GM18520 (cell line): ENCODE measurements at regions not wholly inside any gene's neighbourhood (a gene's known extent, or its start where the extent isn't known, plus 50 kb on each side); places are given as distances from the start of the nearest gene placed in this dataset.
"Not testable (repeated sequence)": the region's sequence is repeated elsewhere in the genome, so short reads cannot be mapped to it uniquely, and the experiment has no call there.

Experiments used
- ATAC-seq: cut with Tn5 transposase; IDR thresholded peaks from one replicate; pipeline ENCODE4 v1.9.1; 2021; ENCODE audit not compliant: unreplicated experiment

DNA sequence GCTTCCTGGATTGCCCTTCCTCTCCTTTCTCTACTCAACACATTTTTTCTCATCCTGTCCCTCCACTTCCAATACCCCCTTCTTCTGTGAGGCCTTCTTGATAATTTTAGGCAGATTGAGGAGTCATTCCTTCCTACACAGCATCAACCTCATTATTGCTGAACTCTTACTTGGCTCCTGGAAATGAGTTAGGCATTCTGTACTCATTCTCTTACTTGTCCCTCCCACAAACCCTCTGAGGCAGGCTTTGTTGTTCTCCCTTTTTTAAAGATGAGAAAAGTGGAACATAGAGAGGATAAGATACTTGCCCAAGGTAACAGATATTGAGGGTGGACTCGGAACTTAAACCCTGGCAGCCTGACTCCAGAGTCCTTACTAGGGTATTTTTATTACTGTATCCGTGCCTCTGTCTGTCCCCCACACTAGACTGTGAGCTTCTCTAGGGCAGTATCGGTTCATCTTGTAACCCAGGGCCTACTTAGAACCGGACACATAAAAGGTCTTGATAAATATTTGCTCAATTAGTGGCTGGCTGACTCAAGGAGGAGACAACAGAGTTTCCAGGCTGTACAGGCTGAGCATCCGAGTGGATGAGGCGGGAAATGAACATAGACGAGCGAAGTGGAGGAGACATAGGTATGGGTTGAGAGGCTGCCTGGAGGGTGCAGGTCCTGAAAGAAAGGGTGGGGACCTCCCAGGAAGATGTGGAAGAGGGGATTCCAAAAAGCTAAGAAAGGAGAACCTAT is 148.7 kb upstream of the ATP2B2 start:
- no peak for ATAC-seq

DNA sequence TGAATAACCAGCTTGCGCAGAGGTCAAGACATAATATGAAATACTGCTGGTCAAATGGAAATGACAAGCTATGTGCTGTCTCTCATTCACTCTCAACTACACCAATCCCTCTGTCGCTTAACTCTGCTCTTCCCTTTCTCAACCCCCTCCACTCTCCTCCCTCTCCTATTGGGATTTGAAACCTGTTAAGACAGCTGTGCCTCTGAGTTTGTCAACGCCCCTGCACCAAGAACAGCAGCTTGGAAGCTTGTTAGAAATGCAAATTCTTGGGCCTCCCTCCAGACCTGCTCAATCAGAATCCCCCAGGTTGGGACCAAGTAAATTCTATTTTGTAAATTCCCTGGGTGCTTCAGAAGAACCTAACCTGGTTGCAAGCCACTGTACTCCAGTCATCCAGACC is 149.7 kb upstream of the ATP2B2 start:
- ATAC-seq = no peak

DNA sequence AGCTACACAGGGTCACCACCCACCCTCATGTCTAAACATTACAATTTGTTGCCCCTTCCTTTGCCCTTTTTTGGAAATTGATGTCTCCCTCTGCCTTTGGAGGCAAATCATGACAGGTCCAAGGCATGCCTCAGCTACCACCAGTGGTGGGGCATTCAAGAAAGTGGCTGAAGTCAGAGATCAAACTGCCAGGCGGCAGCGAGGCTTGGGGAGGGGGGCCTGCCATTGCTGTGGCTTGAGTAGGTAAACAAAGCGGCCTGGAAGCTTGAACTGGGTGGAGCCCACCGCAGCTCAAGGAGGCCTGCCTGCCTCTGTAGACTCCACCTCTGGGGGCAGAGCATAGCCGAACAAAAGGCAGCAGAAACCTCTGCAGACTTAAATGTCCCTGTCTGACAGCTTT is 152.0 kb upstream of the ATP2B2 start:
- not testable (repeated sequence) for ATAC-seq

- no peak for ATAC-seq
Observed at GRCh38 chr3:10665592-10665991, 150.4 kb upstream of the SLC6A11 start.

GRCh38 chr3:10666621-10667020 is 149.4 kb upstream of the SLC6A11 start:
- no peak for ATAC-seq

DNA sequence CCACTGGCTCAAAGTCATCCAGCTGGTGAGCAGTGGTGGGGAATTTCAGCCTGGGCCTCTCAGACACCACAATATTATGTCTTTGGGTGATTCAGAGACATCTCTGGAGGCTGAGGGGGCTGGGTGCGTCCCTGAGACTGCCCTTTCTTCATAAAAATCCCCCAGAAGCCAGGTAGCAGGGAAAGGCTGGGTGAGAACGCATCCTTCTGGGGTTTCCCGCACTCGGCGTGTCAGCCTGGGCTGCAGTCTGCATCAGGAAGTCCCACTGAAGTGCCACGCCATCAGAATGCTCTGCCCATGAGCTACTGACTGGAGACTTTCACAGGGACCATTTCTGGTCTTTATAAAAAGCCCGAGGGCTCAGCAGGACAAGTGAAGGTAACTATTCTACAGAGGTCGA is 148.8 kb upstream of the SLC6A11 start:
- no peak for ATAC-seq

DNA sequence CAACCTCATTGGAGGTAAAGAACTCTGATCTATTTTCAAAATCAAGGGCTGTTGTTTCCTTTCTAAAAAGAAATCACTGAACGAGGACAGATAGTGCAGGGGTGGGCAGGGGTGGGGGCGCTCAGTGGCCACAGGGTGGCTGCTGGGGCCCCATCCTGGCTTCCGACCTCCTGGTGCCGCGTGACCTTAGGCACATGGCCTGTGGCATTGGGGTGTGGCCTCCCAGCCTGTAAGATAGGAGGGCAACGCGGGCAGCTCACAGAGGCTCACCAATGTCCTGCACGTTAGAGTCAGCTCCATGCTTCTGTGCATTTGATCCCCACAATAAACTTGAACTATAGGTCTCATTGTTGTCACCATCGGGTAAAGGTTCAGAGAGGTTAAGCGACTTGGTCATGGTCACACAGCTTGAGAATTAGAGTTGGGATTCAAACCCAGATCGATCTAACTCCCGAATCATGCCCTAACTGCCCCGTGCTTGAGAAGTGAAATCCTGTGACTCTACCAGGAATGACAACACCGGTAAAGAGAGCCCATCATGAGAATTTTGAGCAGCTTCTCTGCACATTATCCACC is 148.0 kb upstream of the SLC6A11 start:
- no peak for ATAC-seq

DNA sequence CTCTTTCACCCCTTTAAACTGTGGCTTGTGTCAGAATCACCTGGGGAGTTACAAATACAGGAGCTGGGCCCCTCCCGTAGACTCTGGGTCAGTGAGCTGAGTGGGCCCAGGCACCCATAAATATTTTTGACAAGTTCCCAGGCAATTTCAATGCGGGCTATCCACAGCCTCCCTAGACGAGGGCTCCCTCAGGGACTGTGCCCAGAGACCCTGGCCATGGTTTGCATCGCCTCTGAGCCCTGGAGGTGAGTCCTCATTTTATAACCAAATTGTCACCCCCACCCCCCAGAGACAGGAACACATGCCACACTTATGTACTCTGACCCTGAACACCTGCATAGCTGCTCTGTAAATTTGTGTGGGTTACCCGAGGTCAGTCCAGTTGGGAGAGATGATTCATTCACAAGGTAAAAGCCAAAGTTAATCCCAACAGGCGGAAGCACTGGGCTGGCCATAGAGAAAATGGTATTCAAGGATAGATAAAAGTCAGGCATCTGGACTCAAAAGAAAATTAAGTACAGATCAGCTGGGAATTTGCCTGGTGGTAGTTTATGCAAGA is 146.5 kb upstream of the SLC6A11 start:
- ATAC-seq = no peak

DNA sequence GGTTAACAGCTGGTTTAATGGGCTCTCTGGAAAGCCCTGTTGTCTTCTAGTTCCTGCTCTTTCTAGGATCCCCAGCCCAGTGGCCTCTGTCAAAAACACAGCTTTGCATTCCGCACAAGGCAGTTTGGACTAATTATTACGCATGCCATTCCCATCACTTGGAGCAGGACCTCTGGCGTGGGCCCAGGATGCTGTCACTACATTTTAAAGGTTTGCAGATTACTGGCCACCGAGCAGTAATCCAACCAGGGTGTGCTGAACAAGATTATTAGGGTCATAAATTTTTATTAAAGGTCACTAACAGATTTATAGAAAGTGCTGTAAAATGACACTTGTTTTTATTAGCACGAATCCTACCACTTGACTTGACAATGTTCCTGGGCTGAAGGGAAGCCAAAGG is 143.6 kb upstream of the SLC6A11 start:
- ATAC-seq = no peak

- ATAC-seq = no peak
Observed at GRCh38 chr3:10674578-10674977, 141.4 kb upstream of the SLC6A11 start.

DNA sequence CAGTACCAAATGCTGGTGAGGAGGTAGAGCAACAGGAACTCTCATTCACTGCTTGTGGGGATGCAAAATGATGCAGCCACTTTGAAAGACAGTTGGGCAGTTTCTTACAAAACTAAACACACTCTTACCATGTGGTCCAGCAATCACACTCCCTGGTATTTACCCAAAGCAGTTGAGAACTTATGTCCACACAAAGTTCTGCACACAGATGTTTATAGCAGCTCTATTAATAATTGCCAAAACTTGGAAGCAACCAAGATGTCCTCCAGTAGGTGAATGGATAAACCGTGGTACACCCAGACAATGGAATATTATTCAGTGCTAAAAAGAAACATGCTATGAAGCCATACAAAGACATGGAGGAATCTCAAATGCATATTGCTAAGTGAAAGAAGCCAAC is 139.1 kb upstream of the SLC6A11 start:
- no peak for ATAC-seq

- no peak for ATAC-seq
Observed at GRCh38 chr3:10678796-10679376, 137.1 kb upstream of the SLC6A11 start.

GRCh38 chr3:10680796-10681195 is 135.2 kb upstream of the SLC6A11 start:
- no peak for ATAC-seq

- ATAC-seq = no peak
Observed at GRCh38 chr3:10682692-10683091, 133.3 kb upstream of the SLC6A11 start.

GRCh38 chr3:10683106-10683505 is 132.9 kb upstream of the SLC6A11 start:
- no peak for ATAC-seq

- no peak for ATAC-seq
Observed at GRCh38 chr3:10688126-10688525, 127.9 kb upstream of the SLC6A11 start.

- ATAC-seq = no peak
Observed at GRCh38 chr3:10688548-10689172, 127.4 kb upstream of the SLC6A11 start.

DNA sequence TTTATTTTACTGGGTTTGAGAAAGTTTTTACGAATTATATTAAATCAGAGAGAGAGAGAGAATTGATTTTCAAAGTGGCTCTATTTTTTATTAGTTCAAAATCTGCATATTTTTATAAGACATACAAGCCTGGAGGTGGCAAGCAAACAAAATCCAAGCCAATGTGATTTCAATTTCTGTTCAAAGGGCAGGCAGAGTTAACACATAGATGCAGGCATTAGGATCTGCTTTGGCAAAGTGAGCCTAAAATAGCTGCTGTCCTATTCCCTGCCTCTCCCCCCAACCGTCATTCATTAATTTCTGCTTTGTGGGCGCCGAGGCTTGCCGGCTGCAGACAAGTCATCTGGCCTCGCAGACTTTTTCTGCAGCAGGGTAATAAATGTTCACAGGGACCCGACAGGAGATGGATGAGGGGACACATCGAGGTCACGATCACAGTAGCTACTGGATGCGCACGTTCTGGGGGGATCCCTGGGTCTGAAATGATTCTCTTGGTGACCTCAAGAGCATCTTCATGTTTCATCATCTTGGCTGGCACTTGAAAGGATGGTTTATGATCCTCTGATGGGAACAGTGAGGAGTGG is 123.9 kb upstream of the SLC6A11 start:
- ATAC-seq = no peak

- no peak for ATAC-seq
Observed at GRCh38 chr3:10693457-10693856, 122.6 kb upstream of the SLC6A11 start.

GRCh38 chr3:10694179-10694578 is 121.8 kb upstream of the SLC6A11 start:
- ATAC-seq = no peak

DNA sequence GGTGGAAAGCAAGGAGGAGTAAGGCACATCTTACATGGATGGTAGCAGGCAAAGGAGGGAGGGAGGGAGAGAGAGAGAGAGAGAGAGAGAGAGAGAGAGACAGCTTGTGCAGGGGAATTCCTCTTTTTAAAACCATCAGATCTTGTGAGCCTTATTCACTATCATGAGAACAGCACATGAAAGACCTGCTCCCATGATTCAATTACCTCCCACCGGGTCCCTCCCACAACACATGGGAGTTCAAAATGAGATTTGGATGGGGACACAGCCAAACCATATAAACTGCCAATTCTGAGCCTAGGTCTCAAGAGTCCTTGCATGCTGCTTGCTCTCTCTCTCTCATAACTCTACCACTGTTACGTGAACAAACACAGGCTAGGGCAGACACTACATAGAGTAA is 120.8 kb upstream of the SLC6A11 start:
- ATAC-seq = not testable (repeated sequence)
